Epithelial cell of proximal tubule (primary cell): ENCODE measurements at regions not wholly inside any gene's neighbourhood (a gene's known extent, or its start where the extent isn't known, plus 50 kb on each side); places are given as distances from the start of the nearest gene placed in this dataset.

ENCODE experiments used
- DNase-seq: peaks from one replicate; pipeline ENCODE4 v3.0.0-alpha.2; 2011; ENCODE audit warnings: low read depth
- H3K4me3 ChIP-seq: 2 replicates; pipeline ENCODE4 v1.5.1; 2011; ENCODE audit warnings: low read depth, mild to moderate bottlenecking, low read length
- CTCF ChIP-seq: conservative IDR thresholded peaks from 2 replicates; pipeline ENCODE4 v1.5.1; 2012; ENCODE audit warnings: low read depth, mild to moderate bottlenecking, low read length

GRCh38 chr2:404581-404980 lies 116.7 kb upstream of the ALKAL2 start:
- TF ChIP-seq CTCF = no peak
- H3K4me3 ChIP-seq = no peak overlapping the region
- DNase-seq = no peak

- H3K4me3 ChIP-seq = no peak overlapping the region
- no peak for TF ChIP-seq CTCF
- DNase-seq = no peak
These were observed 115.8 kb upstream of the ALKAL2 start for GRCh38 chr2:403682-404081.

- TF ChIP-seq CTCF = no peak
- no peak overlapping the region for H3K4me3 ChIP-seq
- no peak for DNase-seq
These were observed 114.8 kb upstream of the ALKAL2 start for GRCh38 chr2:402721-403120.

- TF ChIP-seq CTCF = no peak
- no peak for DNase-seq
- H3K4me3 ChIP-seq = no peak overlapping the region
These were observed 114.3 kb upstream of the ALKAL2 start for GRCh38 chr2:402206-402605.

- TF ChIP-seq CTCF = no peak
- DNase-seq = no peak
- no peak overlapping the region for H3K4me3 ChIP-seq
These were observed 113.3 kb upstream of the ALKAL2 start for GRCh38 chr2:401019-401679.

GRCh38 chr2:397926-398325 lies 110.0 kb upstream of the ALKAL2 start:
- no peak for DNase-seq
- TF ChIP-seq CTCF = no peak
- no peak overlapping the region for H3K4me3 ChIP-seq

GRCh38 chr2:397521-397920 lies 109.6 kb upstream of the ALKAL2 start:
- no peak overlapping the region for H3K4me3 ChIP-seq
- no peak for DNase-seq
- TF ChIP-seq CTCF = no peak
